Fibroblast of lung (primary cell): ENCODE measurements at regions not wholly inside any gene's neighbourhood (a gene's known extent, or its start where the extent isn't known, plus 50 kb on each side); places are given as distances from the start of the nearest gene placed in this dataset.

Experiments
- DNase-seq, 2 donors: peaks; one replicate each; pipeline versions ENCODE4 v3.0.0 to v3.0.0-alpha.2; 2010; ENCODE audit warnings: low read depth in 2 of 2
- H2AFZ ChIP-seq: 2 replicates; pipeline ENCODE4 v1.5.1; 2012; ENCODE audit warnings: low read length, control low read depth, inconsistent platforms
- H3K27ac ChIP-seq: 2 replicates; pipeline ENCODE4 v1.5.1; 2011; ENCODE audit warnings: low read length, control low read depth; ENCODE audit not compliant: insufficient read depth
- H3K27me3 ChIP-seq: 2 replicates; pipeline ENCODE4 v1.5.1; 2011; ENCODE audit warnings: mild to moderate bottlenecking, low read length; ENCODE audit not compliant: control insufficient read depth, insufficient read depth
- H3K36me3 ChIP-seq: 2 replicates; pipeline ENCODE4 v1.5.1; 2011; ENCODE audit warnings: low read length; ENCODE audit not compliant: control insufficient read depth, insufficient read depth
- H3K4me1 ChIP-seq: 2 replicates; pipeline ENCODE4 v1.5.1; 2011; ENCODE audit warnings: low read length; ENCODE audit not compliant: control insufficient read depth, insufficient read depth; ENCODE audit errors: extremely low read depth
- H3K4me2 ChIP-seq: 2 replicates; pipeline ENCODE4 v1.5.1; 2011; ENCODE audit warnings: low read length, control low read depth; ENCODE audit not compliant: insufficient read depth; ENCODE audit errors: extremely low read depth
- H3K4me3 ChIP-seq, 4 experiments: fragments of 200-600 bp in 1 of 4; sonication (generic) in 1 of 4; replicated peaks in 1 of 4; 2 replicates each; pipeline ENCODE4 v1.5.1; 2011 to 2016; ENCODE audit warnings: low read length in 4 of 4, low read depth in 3 of 4, mild to moderate bottlenecking in 3 of 4, control low read depth in 2 of 4, inconsistent platforms in 1 of 4, mixed read lengths in 1 of 4; ENCODE audit not compliant: insufficient read depth in 1 of 4; ENCODE audit errors: control extremely low read depth in 1 of 4
- H3K79me2 ChIP-seq: 2 replicates; pipeline ENCODE4 v1.5.1; 2012; ENCODE audit warnings: mild to moderate bottlenecking, low read length, inconsistent platforms; ENCODE audit not compliant: control insufficient read depth, insufficient read depth
- H3K9ac ChIP-seq: 2 replicates; pipeline ENCODE4 v1.5.1; 2011; ENCODE audit warnings: mild to moderate bottlenecking, low read length, control low read depth; ENCODE audit not compliant: insufficient read depth
- H3K9me3 ChIP-seq: 2 replicates; pipeline ENCODE4 v1.5.1; 2012; ENCODE audit warnings: low read depth, low read length; ENCODE audit not compliant: control insufficient read depth, insufficient read depth
- H4K20me1 ChIP-seq: 2 replicates; pipeline ENCODE4 v1.5.1; 2011; ENCODE audit warnings: low read length; ENCODE audit not compliant: control insufficient read depth, insufficient read depth; ENCODE audit errors: extremely low read depth
- CTCF ChIP-seq, 2 donors: IDR thresholded peaks in 1 of 2; conservative IDR thresholded peaks in 1 of 2; 1 replicate in 1 of 2; 2 replicates in 1 of 2; pipeline ENCODE4 v1.5.1; 2011 to 2012; ENCODE audit warnings: low read length in 2 of 2, control low read depth in 1 of 2, inconsistent platforms in 1 of 2, low read depth in 1 of 2, mild to moderate bottlenecking in 1 of 2
- EZH2 ChIP-seq: IDR thresholded peaks from 2 replicates; pipeline ENCODE4 v1.5.1; 2012; ENCODE audit warnings: low read length, control low read depth, mild to moderate bottlenecking; ENCODE audit errors: missing control alignments

- no peak overlapping the region for H3K4me2 ChIP-seq
- H3K4me3 ChIP-seq = no peak overlapping the region
- no peaks in the 10 kb centered on the region for H3K27me3 ChIP-seq
- H3K4me1 ChIP-seq = peaks cover 2% of the 10 kb centered on the region
- no peaks in the 10 kb centered on the region for H3K36me3 ChIP-seq
- no peak for TF ChIP-seq EZH2
- TF ChIP-seq CTCF (conservative IDR thresholded peaks at IDR 0.05 in 1 of 2, IDR thresholded peaks at IDR 0.05 in 1 of 2; ENCODE audit: low read depth in 1 of 2, low read length in 2 of 2) = no peak
- H3K79me2 ChIP-seq = no peaks in the 10 kb centered on the region
- no peaks in the 10 kb centered on the region for H3K9me3 ChIP-seq
- no peak overlapping the region for H2AFZ ChIP-seq
- no peaks in the 10 kb centered on the region for H4K20me1 ChIP-seq
- no peak overlapping the region for H3K9ac ChIP-seq
- no peak overlapping the region for H3K27ac ChIP-seq
- no peak for DNase-seq
Observed at GRCh38 chr5:98398465-98398864, 375.0 kb upstream of the RGMB start.

GRCh38 chr5:98401656-98402055 lies 371.8 kb upstream of the RGMB start:
- Histone ChIP-seq H2AFZ (no peak overlapping the region), H4K20me1 (no peaks in the 10 kb centered on the region), H3K27ac (no peak overlapping the region), H3K4me2 (no peak overlapping the region), H3K36me3 (no peaks in the 10 kb centered on the region), H3K4me1 (peaks cover 2% of the 10 kb centered on the region), H3K27me3 (no peaks in the 10 kb centered on the region), H3K79me2 (no peaks in the 10 kb centered on the region), H3K9me3 (no peaks in the 10 kb centered on the region), H3K4me3 (no peak overlapping the region), H3K9ac (no peak overlapping the region)
- TF ChIP-seq CTCF (conservative IDR thresholded peaks at IDR 0.05 in 1 of 2, IDR thresholded peaks at IDR 0.05 in 1 of 2; ENCODE audit: low read depth in 1 of 2, low read length in 2 of 2) = no peak
- no peak for TF ChIP-seq EZH2
- DNase-seq = peak in 1 of 2 donors; percentile 37

GRCh38 chr5:98402130-98402529 lies 371.3 kb upstream of the RGMB start:
- H3K9me3 ChIP-seq = no peaks in the 10 kb centered on the region
- H3K27ac ChIP-seq = no peak overlapping the region
- no peak overlapping the region for H2AFZ ChIP-seq

More at GRCh38 chr5:98402130-98402529, 371.3 kb upstream of the RGMB start:
- Histone ChIP-seq H3K4me1 (peaks cover 2% of the 10 kb centered on the region), H4K20me1 (no peaks in the 10 kb centered on the region), H3K4me3 (no peak overlapping the region), H3K9ac (no peak overlapping the region), H3K36me3 (no peaks in the 10 kb centered on the region), H3K79me2 (no peaks in the 10 kb centered on the region), H3K27me3 (no peaks in the 10 kb centered on the region), H3K4me2 (no peak overlapping the region)
- TF ChIP-seq CTCF (conservative IDR thresholded peaks at IDR 0.05 in 1 of 2, IDR thresholded peaks at IDR 0.05 in 1 of 2; ENCODE audit: low read depth in 1 of 2, low read length in 2 of 2) = no peak
- DNase-seq = peak in 1 of 2 donors; percentile 47
